ENCODE measurements at regions not wholly inside any gene's neighbourhood (a gene's known extent, or its start where the extent isn't known, plus 50 kb on each side); places are given as distances from the start of the nearest gene placed in this dataset.

DNA sequence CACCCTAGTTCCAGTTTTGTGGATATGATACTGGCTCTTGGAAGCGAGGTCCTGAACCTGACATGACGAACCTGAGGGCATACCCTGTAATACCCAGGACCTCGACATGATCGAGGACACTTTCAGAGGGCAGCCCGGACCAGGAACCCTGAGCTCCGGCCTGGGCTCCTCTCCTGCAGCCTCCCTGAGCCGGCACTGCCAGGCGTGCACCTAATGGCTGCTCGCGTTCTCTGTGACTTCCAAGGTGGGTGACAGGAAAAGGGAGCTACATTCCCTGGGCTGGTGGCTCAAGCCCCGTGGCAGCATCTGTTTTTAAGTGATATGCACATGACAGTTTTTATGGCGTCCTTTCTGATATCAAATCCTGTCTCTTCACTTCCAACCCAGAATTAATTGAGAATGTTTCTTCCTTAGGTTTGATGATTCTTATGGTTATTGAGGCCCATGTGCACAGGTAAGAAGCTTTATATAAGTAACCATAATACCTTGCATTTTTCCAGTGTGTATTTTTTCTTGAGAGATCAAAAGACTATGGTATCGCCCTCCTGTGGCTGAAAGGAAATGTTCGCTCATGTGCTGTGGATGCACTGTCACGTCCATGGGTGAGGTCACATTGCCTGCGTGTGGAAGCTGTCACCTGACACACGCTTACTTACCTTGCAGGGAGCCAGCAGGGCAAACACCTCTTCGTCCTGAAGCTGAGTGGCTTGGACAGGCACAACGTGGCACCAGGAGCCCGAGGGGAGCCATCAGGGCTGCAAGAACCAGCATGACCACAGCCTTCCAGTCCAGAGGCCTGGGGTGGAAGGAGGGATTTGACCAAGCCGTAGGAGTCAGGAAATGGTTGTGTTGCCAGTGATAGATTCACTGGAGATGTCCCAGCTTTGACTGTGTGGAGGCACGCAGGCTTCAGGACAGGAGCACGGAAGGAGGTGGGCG lies 367.4 kb upstream of the MYT1L start:
- no peak for DNase-seq
- no peaks in the 10 kb centered on the region for H3K36me3 ChIP-seq
- no peaks in the 10 kb centered on the region for H3K27me3 ChIP-seq
- intact Hi-C loops (cut with DNase I; ENCODE audit: low total_unique reads), result no loop called here
- H3K27ac ChIP-seq, result no peak overlapping the region
- no peaks in the 10 kb centered on the region for H3K9me3 ChIP-seq
- H3K4me1 ChIP-seq, result no peaks in the 10 kb centered on the region
- H3K4me3 ChIP-seq, result no peak overlapping the region
- TF ChIP-seq, protein P1, sequence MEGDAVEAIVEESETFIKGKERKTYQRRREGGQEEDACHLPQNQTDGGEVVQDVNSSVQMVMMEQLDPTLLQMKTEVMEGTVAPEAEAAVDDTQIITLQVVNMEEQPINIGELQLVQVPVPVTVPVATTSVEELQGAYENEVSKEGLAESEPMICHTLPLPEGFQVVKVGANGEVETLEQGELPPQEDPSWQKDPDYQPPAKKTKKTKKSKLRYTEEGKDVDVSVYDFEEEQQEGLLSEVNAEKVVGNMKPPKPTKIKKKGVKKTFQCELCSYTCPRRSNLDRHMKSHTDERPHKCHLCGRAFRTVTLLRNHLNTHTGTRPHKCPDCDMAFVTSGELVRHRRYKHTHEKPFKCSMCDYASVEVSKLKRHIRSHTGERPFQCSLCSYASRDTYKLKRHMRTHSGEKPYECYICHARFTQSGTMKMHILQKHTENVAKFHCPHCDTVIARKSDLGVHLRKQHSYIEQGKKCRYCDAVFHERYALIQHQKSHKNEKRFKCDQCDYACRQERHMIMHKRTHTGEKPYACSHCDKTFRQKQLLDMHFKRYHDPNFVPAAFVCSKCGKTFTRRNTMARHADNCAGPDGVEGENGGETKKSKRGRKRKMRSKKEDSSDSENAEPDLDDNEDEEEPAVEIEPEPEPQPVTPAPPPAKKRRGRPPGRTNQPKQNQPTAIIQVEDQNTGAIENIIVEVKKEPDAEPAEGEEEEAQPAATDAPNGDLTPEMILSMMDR (IDR thresholded peaks at IDR 0.05), result no peak
- no peak for TF ChIP-seq POLR2A (IDR thresholded peaks at IDR 0.05)

DNA sequence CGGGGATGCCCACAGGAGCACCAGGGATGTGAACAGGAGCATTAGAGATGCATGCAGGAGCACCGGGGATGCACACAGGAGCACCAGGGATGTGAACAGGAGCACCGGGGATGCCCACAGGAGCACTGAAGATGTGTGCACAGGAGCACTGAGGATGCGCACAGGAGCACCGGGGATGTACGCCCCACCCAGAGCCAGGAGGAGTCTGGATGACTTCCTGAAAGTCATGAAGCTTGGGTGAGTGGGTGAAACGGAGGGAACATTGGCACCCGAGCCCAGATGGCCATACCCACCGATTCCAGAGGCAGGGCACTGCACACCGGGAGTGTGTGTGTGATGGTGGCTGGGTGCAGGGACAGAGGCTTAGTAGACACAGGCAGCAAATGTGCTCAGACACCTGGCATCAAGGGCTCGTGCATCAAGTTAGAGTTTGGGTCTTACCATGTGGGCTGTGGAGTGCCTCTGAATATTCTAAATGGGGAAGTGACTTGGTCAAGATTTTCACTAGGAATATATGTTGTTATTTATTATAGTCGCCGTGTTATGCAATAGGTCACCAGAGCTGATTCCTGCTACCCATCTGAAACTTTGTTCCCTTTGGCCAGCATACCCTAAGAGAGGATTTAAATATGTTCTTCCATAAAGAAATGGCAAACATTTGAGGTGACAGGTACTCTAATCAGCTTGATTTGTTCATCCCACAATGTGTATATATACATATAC lies 365.8 kb upstream of the MYT1L start:
- no peaks in the 10 kb centered on the region for H3K27me3 ChIP-seq
- TF ChIP-seq, protein P1 (IDR thresholded peaks at IDR 0.05), result no peak
- no peak for TF ChIP-seq POLR2A (IDR thresholded peaks at IDR 0.05)
- intact Hi-C loops (cut with DNase I; ENCODE audit: low total_unique reads), result no loop called here
- DNase-seq, result no peak
- no peak overlapping the region for H3K27ac ChIP-seq
- no peaks in the 10 kb centered on the region for H3K9me3 ChIP-seq
- no peak overlapping the region for H3K4me3 ChIP-seq
- H3K4me1 ChIP-seq, result no peaks in the 10 kb centered on the region
- no peaks in the 10 kb centered on the region for H3K36me3 ChIP-seq

DNA sequence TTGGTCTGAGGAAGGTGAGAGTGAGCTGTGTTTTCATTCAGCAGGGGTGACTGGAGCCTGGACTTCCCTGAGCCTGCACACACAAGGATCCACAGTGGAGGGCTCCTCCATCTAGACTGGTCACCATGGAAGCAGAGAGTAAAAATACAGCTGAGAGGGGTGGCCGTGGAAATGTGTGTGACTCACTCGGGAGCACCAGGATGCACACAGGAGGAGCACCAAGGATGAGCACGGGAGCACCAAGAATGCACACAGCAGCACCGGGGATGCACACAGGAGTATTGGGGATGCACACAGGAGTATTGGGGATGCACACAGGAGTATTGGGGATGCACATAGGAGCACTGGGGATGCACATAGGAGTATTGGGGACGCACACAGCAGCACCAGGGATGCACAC lies 365.2 kb upstream of the MYT1L start:
- Histone ChIP-seq H3K27ac (no peak overlapping the region), H3K27me3 (no peaks in the 10 kb centered on the region), H3K4me1 (no peaks in the 10 kb centered on the region), H3K4me3 (no peak overlapping the region), H3K9me3 (no peaks in the 10 kb centered on the region), H3K36me3 (no peaks in the 10 kb centered on the region)
- intact Hi-C loops (cut with DNase I; ENCODE audit: low total_unique reads), result no loop called here
- DNase-seq, result no peak
- TF ChIP-seq, protein P1 (IDR thresholded peaks at IDR 0.05), result no peak
- TF ChIP-seq POLR2A (IDR thresholded peaks at IDR 0.05), result no peak

DNA sequence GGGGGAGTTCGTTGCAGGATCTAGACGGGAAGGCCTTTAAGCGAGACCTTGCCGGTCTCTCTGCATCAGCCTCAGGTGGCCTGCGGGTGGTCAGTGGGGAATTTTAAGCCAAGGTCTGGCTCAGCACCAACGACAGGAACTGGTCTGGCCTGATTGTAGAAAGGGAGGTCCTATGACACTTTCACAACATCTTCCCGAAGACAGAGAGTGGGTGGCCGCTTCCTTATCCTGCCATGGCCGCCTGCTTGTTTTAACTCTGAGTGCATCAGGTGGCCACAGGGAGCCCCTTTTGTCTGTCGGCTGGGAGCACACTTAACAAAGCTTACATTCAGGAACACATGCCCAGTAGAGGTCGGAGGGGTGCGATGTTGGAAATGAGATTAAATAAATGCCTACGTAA lies 363.7 kb upstream of the MYT1L start:
- DNase-seq, result no peak
- Histone ChIP-seq H3K9me3 (no peaks in the 10 kb centered on the region), H3K27me3 (no peaks in the 10 kb centered on the region), H3K4me1 (no peaks in the 10 kb centered on the region), H3K36me3 (no peaks in the 10 kb centered on the region), H3K27ac (no peak overlapping the region), H3K4me3 (no peak overlapping the region)
- TF ChIP-seq POLR2A (IDR thresholded peaks at IDR 0.05), result no peak
- TF ChIP-seq, protein P1 (IDR thresholded peaks at IDR 0.05), result no peak
- intact Hi-C loops (cut with DNase I; ENCODE audit: low total_unique reads), result no loop called here

Data from uterus (tissue), 3 donors.